RPMI7951 (cell line): ENCODE measurements at regions not wholly inside any gene's neighbourhood (a gene's known extent, or its start where the extent isn't known, plus 50 kb on each side); places are given as distances from the start of the nearest gene placed in this dataset.
"Not testable (repeated sequence)": the region's sequence is repeated elsewhere in the genome, so short reads cannot be mapped to it uniquely, and the experiment has no call there.

Source experiments
- DNase-seq: peaks from one replicate; pipeline ENCODE4 v3.0.0-alpha.2; 2012; ENCODE audit warnings: low read depth

GRCh38 chr3:140870351-140870750, 71.3 kb upstream of the SLC25A36 start:
- no peak for DNase-seq

GRCh38 chr3:140871022-140871421, 70.6 kb upstream of the SLC25A36 start:
- DNase-seq: no peak

GRCh38 chr3:140872165-140872564, 69.5 kb upstream of the SLC25A36 start:
- not testable (repeated sequence) for DNase-seq

GRCh38 chr3:140883428-140884040, 58.1 kb upstream of the SLC25A36 start:
- DNase-seq: peak; percentile 45

- DNase-seq: not testable (repeated sequence)
Observed at GRCh38 chr3:140885697-140886096, 55.9 kb upstream of the SLC25A36 start.
